ENCODE measurements at regions not wholly inside any gene's neighbourhood (a gene's known extent, or its start where the extent isn't known, plus 50 kb on each side); places are given as distances from the start of the nearest gene placed in this dataset.

DNA sequence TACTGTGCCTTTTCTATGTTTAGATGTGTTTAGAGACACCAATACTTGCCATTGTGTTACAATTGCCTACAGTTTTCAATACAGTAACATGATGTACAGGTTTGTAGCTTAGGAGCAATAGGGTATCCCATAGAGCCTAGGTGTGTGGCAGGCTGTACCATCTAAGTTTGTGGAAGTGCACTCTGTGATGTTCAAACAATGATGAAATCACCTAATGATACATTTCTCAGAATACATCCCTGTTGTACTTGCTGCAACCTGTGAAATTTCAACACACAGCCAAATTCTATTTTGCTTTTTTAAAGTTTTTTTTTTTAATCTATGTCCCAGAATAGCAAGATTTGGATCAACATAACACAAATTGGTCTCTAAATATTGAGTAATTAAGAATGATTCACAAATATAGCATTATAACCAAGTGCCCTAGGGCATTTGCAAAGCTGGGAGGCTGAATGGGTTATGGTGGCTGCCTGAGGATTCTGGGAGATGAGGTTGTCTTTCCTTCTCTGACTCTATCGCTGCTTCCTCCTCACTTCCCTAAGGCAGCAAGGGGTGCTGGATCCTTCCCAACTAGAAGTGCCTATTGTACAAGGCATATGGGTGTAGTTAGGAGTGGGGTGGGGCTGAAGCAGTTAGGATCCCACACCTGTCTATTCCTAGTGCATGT is 78.3 kb downstream of the SKA1 start:
- no peak overlapping the region for H3K4me2 ChIP-seq (ENCODE audit: insufficient read depth in 1 of 2, low read depth in 2 of 2, low read length in 2 of 2)
- no peak overlapping the region for H2BK12ac ChIP-seq (ENCODE audit: low read depth, low read length)
- no peak overlapping the region for H2BK5ac ChIP-seq (ENCODE audit: low read depth, low read length)
- DNase-seq (ENCODE audit: low read depth in 1 of 2, low spot score in 2 of 2) (no peak), FAIRE-seq (no peak)
- ChIA-PET CTCF (ENCODE audit: partially characterized antibody) (interaction anchor here (0.9 to 1.6 kb wide), 2 partner anchors 10 to 134 kb away, joined by 4 to 5 read pairs; no protein-coding TSS in a partner anchor), POLR2A (ENCODE audit: partially characterized antibody) (interaction anchor here (0.7 kb wide), 1 partner anchor 11 kb away, joined by 4 read pairs; no protein-coding TSS in a partner anchor)
- no peaks in the 10 kb centered on the region for H3K23me2 ChIP-seq (ENCODE audit: low read depth, low read length)
- no peak overlapping the region for H3K23ac ChIP-seq (ENCODE audit: insufficient read length)
- no peaks in the 10 kb centered on the region for H3K79me1 ChIP-seq (ENCODE audit: low read depth, low read length)
- H3K18ac ChIP-seq (ENCODE audit: extremely low read depth, low read length) = no peak overlapping the region
- H3K4me3 ChIP-seq (ENCODE audit: extremely low read depth in 1 of 4, insufficient read depth in 2 of 4, low read depth in 3 of 4, low read length in 4 of 4) = no peak overlapping the region
- H2AK5ac ChIP-seq (ENCODE audit: low read depth, low read length) = no peak overlapping the region
- no peaks in the 10 kb centered on the region for H3K9me3 ChIP-seq (ENCODE audit: insufficient read depth in 2 of 2, low read depth in 1 of 2, low read length in 1 of 2)
- no peak overlapping the region for H4K8ac ChIP-seq (ENCODE audit: extremely low read depth, insufficient read depth, low read length)
- no peak overlapping the region for H2AFZ ChIP-seq (ENCODE audit: low read length)
- H2BK20ac ChIP-seq (ENCODE audit: low read length) = no peak overlapping the region
- H3K36me3 ChIP-seq (ENCODE audit: control insufficient read depth in 2 of 4, insufficient read depth in 4 of 4, low read length in 3 of 4) = no peaks in the 10 kb centered on the region
- no peaks in the 10 kb centered on the region; a peak in 1 of 7 replicates for H3K27me3 ChIP-seq (replicated peaks in 1 of 4; ENCODE audit: control insufficient read depth in 3 of 4, extremely low read depth in 1 of 4, insufficient read depth in 3 of 4, low read length in 3 of 4)
- no peak overlapping the region for H4K91ac ChIP-seq (replicated peaks; ENCODE audit: insufficient read length, low read length)
- no peaks in the 10 kb centered on the region for H3K79me2 ChIP-seq (ENCODE audit: control insufficient read depth in 1 of 2, insufficient read depth in 2 of 2, low read length in 2 of 2)
- no peak overlapping the region for H4K5ac ChIP-seq (ENCODE audit: insufficient read length, low read depth, low read length)
- no peak overlapping the region for H3K27ac ChIP-seq (ENCODE audit: low read depth, low read length)
- H3K4ac ChIP-seq (replicated peaks; ENCODE audit: insufficient read length, low read depth, low read length) = no peak overlapping the region
- H2BK15ac ChIP-seq (ENCODE audit: low read length) = no peak overlapping the region
- H3K56ac ChIP-seq (replicated peaks; ENCODE audit: insufficient read length, low read depth, low read length) = no peak overlapping the region
- peaks cover 0 to 3% (median 0%) of the 10 kb centered on the region in 4 experiments; a peak in 1 of 7 replicates for H3K4me1 ChIP-seq (replicated peaks in 1 of 4; ENCODE audit: control insufficient read depth in 3 of 4, insufficient read depth in 4 of 4, low read length in 3 of 4)
- 92% methylated on average over 1 of the region's 1 CpG; no CpG with 5 or more reads in 1 of the 2 experiments for WGBS, 2 experiments (ENCODE audit: extremely low coverage in 1 of 2, insufficient coverage in 1 of 2, insufficient read length in 1 of 2, insufficient replicate concordance in 2 of 2, low coverage in 1 of 2, low lambda C conversion rate in 2 of 2, missing lambda C conversion rate in 1 of 2)
- no peak overlapping the region for H3K9ac ChIP-seq (replicated peaks in 1 of 4; ENCODE audit: extremely low read depth in 1 of 4, low read depth in 3 of 4, low read length in 3 of 4)
- H4K20me1 ChIP-seq (replicated peaks in 1 of 2; ENCODE audit: control insufficient read depth in 1 of 2, insufficient read depth in 2 of 2, low read length in 2 of 2) = no peaks in the 10 kb centered on the region
- no peak overlapping the region for H2BK120ac ChIP-seq (replicated peaks; ENCODE audit: low read depth, low read length)
- H3K14ac ChIP-seq (ENCODE audit: insufficient read length) = no peak overlapping the region
- TF ChIP-seq KDM4A (IDR thresholded peaks at IDR 0.05; ENCODE audit: low read depth, low read length, severe bottlenecking) = no peak
- no peak for TF ChIP-seq TAF7 (optimal IDR thresholded peaks at IDR 0.05; ENCODE audit: borderline replicate concordance, low read depth, low read length)
- no peak for TF ChIP-seq SP4 (IDR thresholded peaks at IDR 0.05; ENCODE audit: low read length)
- no peak for TF ChIP-seq HDAC2 (IDR thresholded peaks at IDR 0.05; ENCODE audit: borderline replicate concordance in 1 of 2, low read depth in 2 of 2, low read length in 2 of 2)
- no peak for TF ChIP-seq TCF12 (IDR thresholded peaks at IDR 0.05; ENCODE audit: low read depth, low read length)
- no peak for TF ChIP-seq TBP (IDR thresholded peaks at IDR 0.05; ENCODE audit: low read depth, low read length)
- no peak for TF ChIP-seq NRF1 (IDR thresholded peaks at IDR 0.05; ENCODE audit: low read depth, low read length)
- TF ChIP-seq BACH1 (IDR thresholded peaks at IDR 0.05; ENCODE audit: low read length) = no peak
- TF ChIP-seq SP2 (IDR thresholded peaks at IDR 0.05; ENCODE audit: low read length) = no peak
- TF ChIP-seq RNF2 (IDR thresholded peaks at IDR 0.05; ENCODE audit: borderline replicate concordance, low read depth, low read length, missing control alignments, poor library complexity, severe bottlenecking) = no peak
- TF ChIP-seq CREB1 (IDR thresholded peaks at IDR 0.05) = no peak
- no peak for TF ChIP-seq PHF8 (conservative IDR thresholded peaks at IDR 0.05; ENCODE audit: low read depth, low read length)
- no peak for TF ChIP-seq POLR2A (IDR thresholded peaks at IDR 0.05; ENCODE audit: control extremely low read depth in 1 of 2, low read depth in 2 of 2, low read length in 2 of 2)
- TF ChIP-seq CHD1 (IDR thresholded peaks at IDR 0.05; ENCODE audit: low read depth, low read length) = no peak
